GM19372 (cell line): ENCODE measurements at regions not wholly inside any gene's neighbourhood (a gene's known extent, or its start where the extent isn't known, plus 50 kb on each side); places are given as distances from the start of the nearest gene placed in this dataset.
A peak's percentile ranks its signal among the peaks of the same experiment; 100 is the strongest.
"Not testable (repeated sequence)": the region's sequence is repeated elsewhere in the genome, so short reads cannot be mapped to it uniquely, and the experiment has no call there.

ENCODE experiments used
- ATAC-seq: cut with Tn5 transposase; IDR thresholded peaks from one replicate; pipeline ENCODE4 v1.9.1; 2021; ENCODE audit warnings: mild to moderate bottlenecking, low read depth, moderate library complexity; ENCODE audit not compliant: unreplicated experiment

DNA sequence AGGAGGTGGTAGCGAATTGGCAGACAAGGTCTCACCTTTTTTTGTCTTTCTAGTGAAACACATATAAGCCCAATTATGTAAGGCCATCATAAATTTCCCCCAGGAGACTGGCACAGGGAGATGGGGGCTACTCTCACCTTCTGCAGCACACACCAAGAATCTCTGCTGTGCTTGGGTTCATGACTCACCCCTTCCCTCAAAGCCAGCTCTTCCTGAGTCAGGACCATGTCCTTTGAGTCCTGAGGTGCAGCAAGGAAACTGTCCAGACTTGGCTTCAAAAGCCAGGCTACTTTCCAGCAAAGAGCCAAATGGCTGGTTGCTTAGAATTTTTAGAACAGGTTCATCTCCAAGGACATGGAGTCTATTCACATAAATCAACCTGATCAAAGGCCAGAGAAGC, 368.7 kb downstream of the BCL2L11 start:
- ATAC-seq = not testable (repeated sequence)

DNA sequence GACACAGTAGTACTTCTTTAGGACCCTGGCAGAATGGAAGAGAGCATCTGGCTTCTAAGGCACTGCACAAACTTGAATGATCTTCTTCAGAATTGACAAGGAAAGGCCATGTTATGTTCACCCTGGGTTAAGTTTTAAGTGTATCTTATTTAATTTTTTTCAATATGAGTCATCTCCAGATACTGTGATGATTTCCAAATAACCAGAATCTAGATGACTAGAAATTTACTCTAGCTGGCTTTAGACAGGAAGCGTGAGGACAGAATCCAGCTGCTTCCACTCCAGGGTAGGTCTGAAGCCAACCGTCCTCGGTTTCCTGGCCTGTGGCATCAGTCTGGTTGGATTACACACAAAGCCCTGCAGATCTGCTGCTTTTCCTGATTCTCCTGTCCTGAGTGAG, 370.5 kb downstream of the BCL2L11 start:
- not testable (repeated sequence) for ATAC-seq

DNA sequence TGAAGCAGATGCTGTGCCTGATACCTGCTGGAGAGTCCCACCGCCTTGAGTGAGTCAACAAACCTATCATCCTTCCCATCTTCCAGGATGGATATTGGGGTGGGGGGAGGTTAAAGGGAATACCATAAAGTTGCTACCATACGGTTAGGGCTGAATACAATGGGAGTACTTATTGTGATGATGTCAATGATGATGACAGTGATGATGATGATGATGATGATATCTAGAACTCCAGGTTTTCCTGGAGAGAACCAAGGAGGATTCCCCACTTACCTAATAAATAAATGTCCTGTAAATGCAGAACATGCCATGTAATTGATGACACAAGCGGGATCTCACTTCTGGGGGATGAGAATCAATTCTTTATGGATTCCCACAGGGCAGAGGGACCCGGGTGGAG, 370.9 kb downstream of the BCL2L11 start:
- not testable (repeated sequence) for ATAC-seq

DNA sequence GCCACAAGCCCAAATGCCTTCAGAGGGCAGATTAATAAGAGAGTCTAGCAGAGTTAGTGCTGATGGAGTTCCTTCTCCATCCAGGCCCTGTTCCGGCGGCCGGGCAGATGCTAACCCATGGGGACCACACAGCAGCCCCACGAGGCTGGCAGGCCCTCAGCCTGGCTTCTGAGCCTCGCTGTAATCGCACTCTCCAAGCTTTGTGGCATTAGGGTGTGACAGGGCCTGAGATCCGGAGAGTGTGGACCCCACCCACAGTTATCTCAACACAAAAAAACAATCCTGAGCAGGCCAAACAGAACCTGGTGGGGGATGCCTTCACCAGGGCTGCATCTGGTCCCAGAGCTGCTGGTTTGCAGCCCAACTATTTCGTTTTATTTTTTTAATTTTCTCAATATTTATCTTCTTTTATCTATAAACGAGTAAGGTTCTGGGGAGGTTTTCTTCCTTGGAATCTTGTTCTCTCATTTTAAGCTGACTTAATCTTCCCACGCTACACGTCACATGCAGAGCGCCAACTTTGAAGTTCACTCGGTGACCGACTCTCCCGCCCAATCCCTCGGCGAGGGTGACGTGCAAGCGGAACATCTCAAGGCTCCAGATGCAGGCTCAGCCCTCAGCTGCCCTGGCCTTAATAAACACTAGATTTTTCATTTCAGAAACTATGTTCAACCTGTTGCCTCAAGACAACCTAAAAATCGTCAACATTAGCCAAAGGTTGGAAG, 372.4 kb downstream of the BCL2L11 start:
- not testable (repeated sequence) for ATAC-seq

DNA sequence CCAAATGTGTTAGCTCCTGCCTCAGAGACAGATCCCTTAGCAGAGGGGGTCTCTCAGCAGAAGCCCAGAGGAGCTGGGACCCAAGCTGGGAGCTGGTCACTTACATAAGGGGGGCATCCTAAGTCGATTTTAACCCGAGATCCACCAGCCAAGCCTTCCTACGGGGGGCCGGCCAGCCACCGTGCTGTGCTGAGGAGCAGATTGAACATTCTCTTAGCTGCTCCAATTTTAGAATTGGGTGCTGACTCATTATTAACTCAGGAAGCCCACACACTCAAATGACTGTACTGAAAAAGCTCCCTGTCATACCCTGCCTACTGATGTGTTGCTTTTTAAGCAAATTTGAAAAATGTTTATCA, 373.0 kb downstream of the BCL2L11 start:
- peak; percentile 56 for ATAC-seq

DNA sequence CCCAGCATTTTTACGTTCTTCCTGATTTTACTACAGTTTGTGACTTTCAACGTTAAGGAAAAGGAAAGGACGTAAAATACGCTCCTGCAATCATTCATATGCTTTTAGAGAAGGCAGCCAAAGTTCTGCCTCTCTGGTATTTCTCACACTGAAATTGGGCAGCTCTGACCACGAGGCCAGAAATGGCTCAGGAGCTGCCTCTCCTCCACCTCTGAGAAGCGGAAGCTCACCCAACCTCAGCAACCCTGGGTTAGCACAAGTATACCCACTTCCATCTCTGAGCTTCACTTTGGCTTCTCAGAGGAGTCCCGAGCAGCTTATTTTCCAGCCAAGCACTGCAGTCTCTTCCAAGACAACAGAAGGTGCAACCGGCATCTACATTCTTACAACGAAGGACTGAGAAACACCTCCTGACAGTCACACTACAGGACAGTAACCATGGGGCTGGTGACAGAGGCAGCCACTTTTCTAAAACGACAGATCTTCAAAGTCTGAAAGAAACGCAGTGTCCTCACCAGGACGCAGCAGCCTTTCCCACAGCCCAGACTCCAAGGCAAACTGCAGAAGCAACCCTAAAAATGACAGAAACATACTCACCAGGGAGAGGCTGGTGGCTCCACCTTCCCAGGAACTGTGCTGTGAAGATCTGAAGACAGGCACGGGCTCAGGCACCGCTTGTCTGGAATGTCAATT, 373.7 kb downstream of the BCL2L11 start:
- not testable (repeated sequence) for ATAC-seq

DNA sequence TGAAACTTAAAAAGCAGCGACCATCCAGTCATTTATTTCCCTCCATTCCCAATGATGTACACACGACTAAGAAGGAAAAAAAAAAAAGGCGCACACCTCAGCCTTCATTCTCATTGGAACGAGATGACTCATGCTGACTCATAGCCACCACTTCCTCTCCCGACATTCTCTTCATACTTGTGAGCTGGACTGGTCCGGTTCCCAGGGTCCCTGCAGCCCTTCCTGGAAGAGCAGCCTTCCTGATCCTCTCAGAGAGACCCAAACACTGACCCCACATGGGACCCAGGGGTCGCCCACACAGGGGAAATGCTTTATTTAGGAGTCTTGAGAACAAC, 374.2 kb downstream of the BCL2L11 start:
- ATAC-seq = not testable (repeated sequence)

DNA sequence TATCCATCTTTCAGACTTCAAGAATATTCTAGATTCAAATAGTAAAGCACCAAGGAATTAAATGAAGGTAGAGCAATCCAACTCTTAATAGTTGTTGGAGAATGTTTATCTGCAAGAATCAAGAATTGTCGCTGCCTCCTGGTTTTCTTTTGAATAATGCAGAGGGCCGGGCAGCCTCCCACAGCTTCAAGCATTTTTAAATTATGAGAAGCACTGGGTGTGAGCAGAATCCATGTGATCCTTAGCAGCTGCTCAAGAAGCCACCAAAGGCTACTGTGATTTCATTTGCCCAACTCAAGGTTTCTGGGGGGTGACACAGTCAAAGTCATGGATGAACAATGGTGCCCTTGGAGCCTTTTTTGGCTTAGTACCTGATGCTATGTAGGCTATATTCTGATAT, 374.9 kb downstream of the BCL2L11 start:
- ATAC-seq = not testable (repeated sequence)

DNA sequence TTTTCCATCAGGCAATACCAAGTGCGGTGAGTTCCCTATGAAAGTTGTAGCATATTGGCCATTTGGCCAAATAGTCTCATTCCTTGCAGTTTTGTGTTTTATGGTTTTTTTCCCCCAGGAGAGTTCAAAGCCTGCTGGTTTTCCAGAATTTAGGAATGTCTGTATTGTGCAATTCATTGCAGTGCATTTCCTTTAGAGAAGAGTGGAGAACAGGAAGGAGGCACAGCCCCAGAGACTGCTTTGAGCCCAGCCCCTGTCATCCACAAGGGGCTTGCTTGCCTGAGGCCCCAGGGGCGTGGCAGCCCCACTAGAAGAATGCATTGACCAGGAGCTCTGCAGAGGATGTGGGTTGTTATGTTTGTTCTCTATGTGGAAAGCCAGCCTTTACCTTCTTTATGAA, 375.5 kb downstream of the BCL2L11 start:
- ATAC-seq = not testable (repeated sequence)

DNA sequence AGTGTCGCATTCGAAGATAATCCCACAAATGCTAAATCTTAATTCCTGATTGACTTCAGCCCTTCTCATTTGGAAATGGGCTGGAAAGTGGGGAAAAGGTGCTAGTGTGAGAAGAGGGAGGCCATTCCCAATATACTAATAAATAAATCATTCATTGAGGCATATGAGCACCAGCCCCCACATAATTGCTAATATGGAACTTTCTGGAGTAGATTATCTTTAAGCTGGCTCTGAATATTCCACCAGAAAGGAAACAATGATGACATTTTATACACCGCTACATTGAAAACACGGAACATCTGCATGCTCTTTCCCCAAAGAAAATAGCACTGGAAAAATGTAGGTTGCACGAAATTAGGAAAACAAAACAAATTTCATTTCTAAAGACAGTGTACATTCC, 376.1 kb downstream of the BCL2L11 start:
- ATAC-seq = not testable (repeated sequence)

DNA sequence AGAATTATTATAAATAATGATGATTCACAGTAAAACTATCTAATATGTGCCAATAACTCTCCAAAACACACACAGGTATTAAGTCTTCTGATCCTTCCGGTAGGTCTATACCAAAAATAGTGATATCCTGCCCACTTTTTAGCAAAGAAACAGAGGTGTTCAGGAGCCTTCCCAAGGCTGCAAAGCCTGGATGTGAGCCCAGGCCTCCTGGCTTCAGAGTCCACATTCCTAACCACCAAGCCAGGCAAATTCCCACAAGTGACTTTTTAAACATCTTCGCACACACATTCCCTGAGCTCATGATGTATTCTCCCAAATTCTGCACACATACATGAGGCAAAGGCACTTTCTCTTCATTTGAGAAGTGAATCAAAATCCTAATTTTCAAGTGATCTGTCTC, 376.6 kb downstream of the BCL2L11 start:
- ATAC-seq = not testable (repeated sequence)

DNA sequence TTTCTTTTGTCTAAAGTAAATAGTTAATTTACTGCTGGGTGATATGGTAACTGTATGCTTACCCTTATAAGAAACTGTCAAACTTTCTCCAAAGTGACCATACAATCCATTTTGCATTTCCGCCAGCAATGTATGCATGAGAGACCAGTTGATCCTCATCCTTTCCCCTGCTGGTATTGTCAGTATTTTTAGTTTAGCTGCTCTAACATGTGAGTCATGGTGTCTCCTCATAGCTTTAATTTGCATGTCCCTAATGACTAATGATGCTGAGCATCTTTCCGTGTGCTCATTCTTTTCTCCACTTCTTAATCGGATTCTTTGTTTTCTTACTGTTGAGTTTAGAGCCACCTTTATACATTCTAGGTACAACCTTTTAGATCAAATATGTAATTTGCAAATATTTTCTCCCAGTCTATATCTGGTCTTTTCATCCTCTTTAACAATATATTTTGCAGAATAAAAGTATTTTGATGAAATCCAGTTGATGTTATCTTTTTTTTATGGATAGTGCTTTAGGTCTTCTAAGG, 379.9 kb downstream of the BCL2L11 start:
- ATAC-seq = not testable (repeated sequence)

DNA sequence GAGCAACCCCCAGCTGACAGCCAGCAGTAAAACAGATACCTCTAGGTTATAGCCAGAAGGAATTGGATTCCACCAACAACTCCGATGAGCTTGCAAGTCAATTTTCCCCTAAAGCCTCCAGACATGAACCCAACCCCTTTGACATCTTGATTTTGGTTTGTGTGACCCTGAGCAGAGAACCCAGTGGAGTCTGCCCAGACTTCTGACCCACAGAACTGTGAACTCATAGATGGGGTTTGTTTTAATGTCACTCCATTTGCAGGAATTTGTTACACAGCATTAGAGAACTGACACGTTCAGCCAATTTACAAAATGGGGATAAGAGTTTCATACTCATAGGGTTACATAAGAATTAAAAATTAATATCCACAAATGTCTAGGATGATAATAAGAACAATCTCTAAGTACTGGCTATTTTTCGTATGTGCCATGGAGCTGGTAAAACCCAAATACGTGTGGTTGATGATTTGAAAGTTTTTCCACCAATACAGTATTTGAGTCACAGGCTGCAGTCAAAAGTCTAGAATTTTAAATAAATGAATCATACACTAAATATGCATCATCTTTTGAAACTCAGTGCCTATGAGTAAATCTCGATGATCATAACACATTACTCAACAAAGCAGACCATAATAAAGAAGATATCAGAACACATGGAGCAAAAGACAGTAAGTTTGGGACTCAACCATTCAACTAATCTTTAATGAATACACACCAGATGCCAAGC, 380.0 kb downstream of the ANAPC1 start:
- ATAC-seq = not testable (repeated sequence)

DNA sequence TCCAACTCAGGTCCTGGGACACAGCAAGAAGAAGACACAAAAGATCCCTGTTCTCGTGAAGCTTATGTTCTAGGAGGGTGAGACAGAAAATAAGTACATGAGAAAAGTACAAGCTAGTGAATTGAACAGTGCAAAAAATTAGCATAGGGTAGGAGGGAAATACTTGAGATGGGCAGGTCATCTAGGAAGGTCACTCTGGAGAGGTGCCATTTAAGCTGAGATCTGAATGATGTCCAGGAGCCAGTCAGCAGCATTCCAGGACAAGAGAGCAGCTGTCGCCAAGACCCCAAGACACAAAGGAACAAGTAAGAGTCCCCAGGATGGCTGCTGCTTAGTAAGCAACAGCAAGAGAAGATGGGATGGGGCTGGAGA, 379.4 kb downstream of the ANAPC1 start:
- ATAC-seq = not testable (repeated sequence)

DNA sequence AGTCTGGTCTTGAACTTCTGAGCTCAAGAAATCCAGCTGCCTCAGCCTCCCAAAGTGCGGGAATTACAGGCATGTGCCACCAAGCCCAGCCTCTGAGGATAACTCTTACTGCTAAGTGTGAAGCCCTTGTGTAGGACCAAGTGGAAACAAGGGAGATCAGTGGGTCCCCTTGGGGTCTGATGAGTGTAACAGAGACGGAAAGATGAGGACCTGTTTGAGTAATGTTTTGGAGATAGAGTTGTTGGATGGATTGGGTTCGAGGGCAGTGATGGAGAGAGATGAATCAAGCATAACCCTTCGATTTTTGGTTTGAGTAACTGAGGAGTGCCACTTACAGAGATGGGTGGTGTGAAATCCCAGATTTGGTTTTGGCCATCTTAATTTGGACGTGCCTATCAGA, 378.7 kb downstream of the ANAPC1 start:
- ATAC-seq = not testable (repeated sequence)

DNA sequence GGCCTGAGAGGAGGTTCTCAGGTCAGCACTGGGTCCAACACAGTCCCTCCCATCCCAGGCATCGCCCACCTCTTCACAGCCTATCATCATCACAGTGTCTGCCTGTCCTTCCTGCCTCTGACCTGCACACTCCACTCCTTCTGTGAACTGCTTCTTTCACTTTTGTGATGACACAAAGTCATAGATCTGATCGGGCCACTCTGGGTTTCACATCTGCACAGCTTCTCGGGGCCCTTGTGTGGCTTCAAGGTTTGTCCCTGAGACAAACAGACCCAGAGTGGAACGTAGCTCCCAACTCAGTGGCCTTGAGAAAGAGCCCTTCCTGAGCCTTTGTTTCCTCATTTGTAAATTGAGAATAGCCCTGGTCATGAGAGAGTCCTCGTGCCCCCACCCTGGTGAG, 377.1 kb downstream of the ANAPC1 start:
- peak; percentile 90 for ATAC-seq

DNA sequence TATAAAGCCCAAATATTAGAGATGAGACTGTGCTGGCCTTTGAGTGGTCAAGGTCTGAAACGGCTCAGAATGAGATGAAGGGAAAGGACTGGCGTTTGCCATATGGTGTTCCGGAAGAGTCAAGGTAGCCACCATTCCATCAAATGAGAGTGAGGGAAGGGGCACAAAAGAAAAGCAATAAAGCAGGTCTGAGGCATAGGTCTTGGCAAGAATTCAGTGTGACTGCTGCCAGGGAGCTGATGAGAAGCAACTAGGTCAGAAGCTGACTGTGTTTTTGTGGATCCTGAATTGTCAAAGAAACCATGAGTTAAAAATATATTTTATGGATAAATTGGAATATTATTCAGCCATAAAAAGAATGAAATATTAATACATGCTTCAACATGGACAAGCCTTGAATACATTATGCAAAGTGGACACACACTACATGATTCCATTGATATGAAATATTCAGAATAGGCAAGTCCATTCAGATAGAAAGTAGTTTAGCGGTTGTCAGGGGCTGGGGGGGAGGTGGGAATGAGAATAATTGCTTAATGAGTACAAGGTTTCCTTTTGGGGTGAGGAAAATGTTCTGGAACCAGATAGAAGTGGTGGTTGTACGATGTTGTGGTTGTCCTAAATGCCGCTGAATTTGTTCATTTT, 374.6 kb downstream of the ANAPC1 start:
- not testable (repeated sequence) for ATAC-seq

DNA sequence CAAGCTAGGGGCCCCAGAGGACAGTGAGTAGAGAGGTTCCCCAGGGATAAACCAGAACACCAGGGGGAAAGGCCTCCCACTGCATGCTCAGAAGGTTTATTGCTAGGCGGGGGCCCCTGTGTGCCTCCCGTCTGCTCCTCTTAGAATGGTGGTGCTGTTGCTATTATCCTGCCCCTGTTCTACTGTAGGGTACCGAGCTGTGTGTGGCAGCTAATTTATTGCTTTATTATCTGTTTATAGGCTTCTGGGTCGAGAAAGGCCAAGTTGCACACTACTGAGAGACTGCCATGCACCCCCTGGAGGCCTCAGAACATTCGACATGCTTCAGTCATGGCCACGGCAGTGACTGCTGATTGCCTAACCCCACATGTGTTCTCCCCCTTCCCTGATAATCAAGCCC, 373.6 kb downstream of the ANAPC1 start:
- ATAC-seq = not testable (repeated sequence)

DNA sequence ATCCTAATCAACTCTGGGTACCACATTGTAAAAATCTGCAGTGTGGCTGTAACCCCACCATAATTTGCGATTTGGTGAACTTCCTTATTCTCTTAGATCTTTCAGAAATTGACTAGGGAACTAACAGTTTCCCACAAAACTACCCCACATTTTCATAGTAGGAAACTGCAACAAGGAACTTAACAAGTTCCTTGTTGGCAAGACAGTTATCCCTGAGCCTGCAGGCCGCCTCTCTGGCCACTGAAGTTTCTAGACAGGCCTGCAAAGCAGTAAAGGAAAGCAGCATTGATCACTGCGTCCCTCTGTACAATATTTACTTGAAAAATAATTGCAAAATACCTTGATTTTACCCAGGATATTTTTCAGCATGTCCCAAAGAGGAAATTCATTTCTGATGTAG, 372.9 kb downstream of the ANAPC1 start:
- not testable (repeated sequence) for ATAC-seq

DNA sequence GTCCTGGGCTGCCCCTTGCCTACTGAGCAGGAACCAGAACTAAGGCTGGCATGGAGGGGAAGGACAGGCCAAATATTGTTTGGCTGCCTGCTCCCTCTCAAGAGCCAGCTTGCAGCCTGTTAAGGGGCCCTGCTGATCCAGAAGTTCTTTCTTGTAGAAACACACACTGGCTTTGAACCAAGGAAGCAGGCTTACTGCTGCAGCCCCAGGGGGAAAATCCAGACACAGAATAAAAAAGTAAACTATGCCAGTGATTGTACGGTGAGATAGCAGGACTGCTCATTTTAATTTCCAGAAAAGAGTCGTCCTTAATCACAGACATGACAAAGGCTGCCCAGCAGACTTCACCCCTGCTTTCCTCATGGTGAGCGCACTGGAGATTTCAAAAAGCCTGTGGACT, 371.6 kb downstream of the ANAPC1 start:
- ATAC-seq = not testable (repeated sequence)

DNA sequence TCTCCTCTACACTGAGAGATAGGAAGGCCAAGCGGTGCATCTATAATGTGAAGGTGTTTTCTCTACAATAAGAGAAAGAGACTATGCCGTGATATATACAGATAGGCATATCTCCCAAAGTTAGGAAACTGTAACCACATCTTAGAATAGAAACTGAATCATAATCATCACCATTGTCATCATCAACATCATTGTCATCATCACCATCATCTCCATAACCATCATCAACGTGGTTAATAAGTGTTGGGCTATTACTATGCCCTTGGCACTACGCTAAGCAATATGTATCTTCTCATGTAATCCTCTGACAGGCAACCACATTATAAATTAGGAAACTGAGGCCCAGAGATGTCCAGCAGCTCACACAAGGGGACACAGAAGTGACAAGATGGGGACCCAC, 369.9 kb downstream of the ANAPC1 start:
- not testable (repeated sequence) for ATAC-seq
